GM10248 (cell line): ENCODE measurements at regions not wholly inside any gene's neighbourhood (a gene's known extent, or its start where the extent isn't known, plus 50 kb on each side); places are given as distances from the start of the nearest gene placed in this dataset.

ENCODE experiments used
- CTCF ChIA-PET: fragments of 300-600 bp; sonication (Branson Sonifier 250); formaldehyde crosslinking; extraction: SDS; loops from one replicate; lab custom pipeline; 2021; ENCODE audit warnings: antibody characterized with exemption; lab: Yijun Ruan, JAX
- POLR2A ChIA-PET: fragments of 350-650 bp; sonication (Branson Sonifier 250); formaldehyde crosslinking; extraction: SDS; loops from one replicate; lab custom pipeline; 2020; ENCODE audit warnings: antibody characterized with exemption; lab: Yijun Ruan, JAX
- DNase-seq: peaks from one replicate; pipeline ENCODE4 v3.0.0; 2012; ENCODE audit errors: extremely low spot score
- TF ChIP-seq, protein P1 (sequence below): IDR thresholded peaks from 2 replicates; pipeline ENCODE4 v1.5.1; 2012; ENCODE audit warnings: mild to moderate bottlenecking, low read depth; ENCODE audit errors: extremely low read depth, missing control alignments, control extremely low read depth

DNA sequence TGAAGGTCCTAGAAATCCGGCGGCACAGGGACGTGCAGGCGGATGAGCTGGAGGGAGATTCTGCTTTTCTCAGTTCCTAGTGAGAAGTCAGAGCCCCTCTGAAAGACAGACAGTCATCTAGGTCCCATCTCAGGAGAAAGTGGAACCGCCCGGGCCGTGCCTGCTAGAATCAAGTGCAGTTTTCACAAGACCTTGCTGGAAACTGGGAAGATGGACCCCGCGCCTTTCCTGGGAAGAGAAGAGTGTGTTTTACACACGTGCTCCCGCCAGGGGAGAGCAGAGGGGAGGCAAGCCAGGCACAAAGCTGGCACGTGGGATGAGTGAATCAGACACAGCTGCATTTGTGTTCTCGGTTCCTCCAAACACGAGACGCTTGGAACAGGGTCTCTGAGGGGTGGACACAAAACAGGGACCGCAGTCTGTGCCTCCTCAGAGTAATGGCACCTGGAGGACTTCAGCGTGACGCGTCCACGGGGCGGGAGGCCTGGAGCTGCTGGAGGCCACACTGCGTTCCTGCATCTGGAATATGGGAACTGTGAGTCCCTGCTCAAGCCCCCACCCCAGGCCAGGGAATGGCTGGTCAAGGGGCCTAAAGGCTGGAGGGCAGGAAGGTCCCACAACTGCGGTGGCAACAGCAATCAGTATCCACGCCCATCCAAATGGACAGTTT, 218.3 kb downstream of the BRD1 start:
- POLR2A ChIA-PET = no interaction called here

DNA sequence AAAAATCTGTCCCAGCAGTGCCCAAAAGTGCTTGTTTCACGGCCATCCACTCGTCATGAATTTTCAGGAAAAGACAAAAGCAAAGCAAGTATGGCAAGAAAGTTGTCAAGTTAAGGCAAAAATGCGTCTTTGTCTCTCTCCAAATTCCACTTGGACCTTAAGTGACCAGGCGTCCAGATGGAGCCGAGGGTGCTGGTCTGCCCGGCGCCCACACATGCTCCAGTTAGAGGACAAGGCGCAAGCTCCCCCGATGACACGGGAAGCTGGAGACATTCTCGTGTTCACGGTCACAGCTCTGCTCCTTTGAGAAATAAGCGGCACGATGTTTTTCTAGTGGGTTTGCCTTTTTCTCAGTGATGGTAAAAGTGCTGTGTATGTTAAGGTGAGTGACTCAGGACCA, 219.0 kb downstream of the BRD1 start:
- ChIA-PET POLR2A (no interaction called here), CTCF (no interaction called here)
- no peak for DNase-seq
- TF ChIP-seq, protein P1, sequence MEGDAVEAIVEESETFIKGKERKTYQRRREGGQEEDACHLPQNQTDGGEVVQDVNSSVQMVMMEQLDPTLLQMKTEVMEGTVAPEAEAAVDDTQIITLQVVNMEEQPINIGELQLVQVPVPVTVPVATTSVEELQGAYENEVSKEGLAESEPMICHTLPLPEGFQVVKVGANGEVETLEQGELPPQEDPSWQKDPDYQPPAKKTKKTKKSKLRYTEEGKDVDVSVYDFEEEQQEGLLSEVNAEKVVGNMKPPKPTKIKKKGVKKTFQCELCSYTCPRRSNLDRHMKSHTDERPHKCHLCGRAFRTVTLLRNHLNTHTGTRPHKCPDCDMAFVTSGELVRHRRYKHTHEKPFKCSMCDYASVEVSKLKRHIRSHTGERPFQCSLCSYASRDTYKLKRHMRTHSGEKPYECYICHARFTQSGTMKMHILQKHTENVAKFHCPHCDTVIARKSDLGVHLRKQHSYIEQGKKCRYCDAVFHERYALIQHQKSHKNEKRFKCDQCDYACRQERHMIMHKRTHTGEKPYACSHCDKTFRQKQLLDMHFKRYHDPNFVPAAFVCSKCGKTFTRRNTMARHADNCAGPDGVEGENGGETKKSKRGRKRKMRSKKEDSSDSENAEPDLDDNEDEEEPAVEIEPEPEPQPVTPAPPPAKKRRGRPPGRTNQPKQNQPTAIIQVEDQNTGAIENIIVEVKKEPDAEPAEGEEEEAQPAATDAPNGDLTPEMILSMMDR = no peak

More for the DNA sequence above, 218.3 kb downstream of the BRD1 start:
- no peak for DNase-seq
- TF ChIP-seq, protein P1 = no peak
- CTCF ChIA-PET = no interaction called here

DNA sequence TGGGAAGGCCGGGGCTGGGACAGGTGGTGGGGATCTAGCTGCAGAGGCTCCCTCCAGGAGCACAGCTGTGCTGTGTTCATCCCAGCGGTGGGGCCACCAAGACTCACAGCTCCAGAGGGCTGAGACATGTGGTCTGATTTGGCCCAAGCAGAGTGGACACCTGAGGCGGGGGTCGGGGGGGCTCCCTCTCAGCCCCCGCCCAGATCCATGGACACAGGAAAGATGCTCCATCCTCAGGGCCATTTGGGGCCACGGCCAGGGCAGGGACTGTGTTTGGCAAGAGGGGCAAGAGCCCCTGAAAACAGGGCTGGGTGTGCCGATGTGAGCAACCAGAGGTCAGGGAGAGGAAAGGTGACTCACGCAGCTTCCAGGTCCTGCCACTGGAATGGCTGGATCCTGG, 219.4 kb downstream of the BRD1 start:
- CTCF ChIA-PET = no interaction called here
- POLR2A ChIA-PET = no interaction called here
- DNase-seq = no peak
- TF ChIP-seq, protein P1 = no peak

DNA sequence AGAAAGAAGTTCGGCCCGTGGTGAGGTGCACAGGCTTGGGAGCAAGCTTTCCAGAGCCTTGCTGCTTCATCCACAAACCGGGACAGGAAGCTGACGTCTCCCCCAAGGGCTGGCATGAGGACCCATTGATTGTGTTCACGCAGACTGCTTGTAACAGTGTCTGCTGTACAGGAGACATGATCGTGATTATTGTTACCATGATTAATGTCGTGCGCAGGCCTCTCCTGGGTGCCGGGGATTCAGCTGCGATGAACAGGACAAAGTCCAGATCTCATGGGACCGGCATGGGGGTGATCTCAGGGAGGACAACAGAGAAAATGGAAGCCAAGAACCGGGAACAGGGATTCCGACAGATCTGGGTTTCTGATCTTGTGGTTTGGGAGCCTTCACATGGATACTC, 219.9 kb downstream of the BRD1 start:
- POLR2A ChIA-PET = no interaction called here
- CTCF ChIA-PET = no interaction called here

DNA sequence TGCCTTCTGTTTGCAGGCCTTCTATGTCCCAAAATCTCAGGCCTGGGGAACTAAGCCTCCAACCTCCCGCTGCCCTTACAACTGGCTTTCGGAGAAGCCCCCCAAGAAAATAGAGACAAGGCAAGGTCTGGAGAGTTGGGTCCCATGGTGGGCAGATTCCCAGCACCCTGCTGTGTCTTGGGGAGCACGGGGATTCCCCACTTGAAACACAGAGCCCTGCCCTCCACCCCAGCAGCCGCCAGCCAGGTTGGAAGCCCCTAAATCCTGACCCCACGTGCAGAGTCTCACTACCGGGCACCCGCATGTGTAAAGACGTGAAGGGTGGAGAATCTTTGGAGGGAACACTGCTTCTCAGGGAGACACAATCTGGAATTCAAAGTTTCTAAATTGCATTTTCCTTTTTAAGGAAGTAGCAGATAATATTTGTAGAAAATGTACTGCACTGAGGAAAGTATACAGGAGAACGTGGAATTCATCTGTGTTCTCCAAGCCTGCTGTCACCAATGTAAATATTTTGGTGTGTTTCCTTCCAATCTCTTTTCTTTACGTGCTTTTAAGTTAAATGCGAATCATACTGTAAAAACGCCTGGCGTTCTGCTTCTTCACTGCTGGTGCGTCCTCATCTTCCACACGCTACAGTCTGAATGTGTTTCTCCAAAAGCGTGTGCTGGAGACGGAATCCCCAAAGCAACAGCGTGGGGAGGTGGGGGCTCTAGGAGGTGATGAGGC, 220.9 kb downstream of the BRD1 start:
- TF ChIP-seq, protein P1 = no peak
- POLR2A ChIA-PET = no interaction called here
- CTCF ChIA-PET = no interaction called here
- DNase-seq = no peak

More for the DNA sequence above, 219.9 kb downstream of the BRD1 start:
- no peak for DNase-seq
- TF ChIP-seq, protein P1 = no peak

DNA sequence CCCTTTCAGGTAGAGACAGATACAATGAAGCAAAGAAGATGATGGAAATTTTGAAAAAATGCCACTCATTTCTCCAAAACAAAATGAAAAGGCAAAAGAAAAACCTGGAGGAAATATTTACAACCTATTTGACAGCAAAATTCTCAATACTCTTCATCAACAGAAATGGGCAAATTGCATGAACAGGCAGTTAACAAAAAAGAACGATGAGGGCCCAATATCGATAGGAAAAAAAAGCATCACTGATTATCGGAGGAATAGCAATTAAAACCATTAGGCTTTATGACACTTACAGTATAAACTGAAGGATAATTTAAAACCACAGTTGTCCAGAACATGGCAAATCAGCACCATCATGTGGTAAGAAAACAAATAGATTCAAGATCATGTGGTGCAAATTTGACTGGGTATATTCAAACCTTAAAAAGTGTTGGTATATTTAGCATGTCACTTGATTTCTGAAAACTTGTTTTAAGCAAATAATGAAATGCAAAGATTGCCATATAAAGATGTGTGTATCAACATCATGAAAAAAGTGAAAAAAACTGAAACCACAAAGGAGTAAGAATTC, 222.9 kb downstream of the BRD1 start:
- DNase-seq = no peak
- ChIA-PET POLR2A (no interaction called here), CTCF (no interaction called here)
- TF ChIP-seq, protein P1 = no peak
